ENCODE measurements at regions not wholly inside any gene's neighbourhood (a gene's known extent, or its start where the extent isn't known, plus 50 kb on each side); places are given as distances from the start of the nearest gene placed in this dataset.

- TF ChIP-seq, protein P1, sequence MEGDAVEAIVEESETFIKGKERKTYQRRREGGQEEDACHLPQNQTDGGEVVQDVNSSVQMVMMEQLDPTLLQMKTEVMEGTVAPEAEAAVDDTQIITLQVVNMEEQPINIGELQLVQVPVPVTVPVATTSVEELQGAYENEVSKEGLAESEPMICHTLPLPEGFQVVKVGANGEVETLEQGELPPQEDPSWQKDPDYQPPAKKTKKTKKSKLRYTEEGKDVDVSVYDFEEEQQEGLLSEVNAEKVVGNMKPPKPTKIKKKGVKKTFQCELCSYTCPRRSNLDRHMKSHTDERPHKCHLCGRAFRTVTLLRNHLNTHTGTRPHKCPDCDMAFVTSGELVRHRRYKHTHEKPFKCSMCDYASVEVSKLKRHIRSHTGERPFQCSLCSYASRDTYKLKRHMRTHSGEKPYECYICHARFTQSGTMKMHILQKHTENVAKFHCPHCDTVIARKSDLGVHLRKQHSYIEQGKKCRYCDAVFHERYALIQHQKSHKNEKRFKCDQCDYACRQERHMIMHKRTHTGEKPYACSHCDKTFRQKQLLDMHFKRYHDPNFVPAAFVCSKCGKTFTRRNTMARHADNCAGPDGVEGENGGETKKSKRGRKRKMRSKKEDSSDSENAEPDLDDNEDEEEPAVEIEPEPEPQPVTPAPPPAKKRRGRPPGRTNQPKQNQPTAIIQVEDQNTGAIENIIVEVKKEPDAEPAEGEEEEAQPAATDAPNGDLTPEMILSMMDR (IDR thresholded peaks at IDR 0.05): no peak
- TF ChIP-seq EZH2 (IDR thresholded peaks at IDR 0.05; ENCODE audit: borderline replicate concordance, insufficient read depth, low read depth, low read length, poor library complexity, severe bottlenecking): no peak
These were observed 62.0 kb upstream of the ARNT2 start for GRCh38 chr15:80342148-80342547.
